ENCODE measurements at regions not wholly inside any gene's neighbourhood (a gene's known extent, or its start where the extent isn't known, plus 50 kb on each side); places are given as distances from the start of the nearest gene placed in this dataset.

GRCh38 chr11:15819679-15820286 is 536.6 kb downstream of the SOX6 start:
- TF ChIP-seq CTCF (conservative IDR thresholded peaks at IDR 0.05; ENCODE audit: low read length): peak; percentile 93
- no peak for TF ChIP-seq EZH2phosphoT487 (IDR thresholded peaks at IDR 0.05; ENCODE audit: borderline replicate concordance)
